ENCODE measurements at regions not wholly inside any gene's neighbourhood (a gene's known extent, or its start where the extent isn't known, plus 50 kb on each side); places are given as distances from the start of the nearest gene placed in this dataset.

- no peak for TF ChIP-seq IRF1 (CRISPR knock-in tag; IDR thresholded peaks at IDR 0.05; ENCODE audit: borderline replicate concordance)
- TF ChIP-seq NR2C2 (CRISPR knock-in tag; IDR thresholded peaks at IDR 0.05), result no peak
- TF ChIP-seq NR2C2 (tag; IDR thresholded peaks at IDR 0.05), result no peak
- TF ChIP-seq USF1 (CRISPR knock-in tag; IDR thresholded peaks at IDR 0.05), result no peak
Measured at GRCh38 chr12:24427776-24428175, 478.3 kb upstream of the SOX5 start.
